GM12874 (cell line): ENCODE measurements at regions not wholly inside any gene's neighbourhood (a gene's known extent, or its start where the extent isn't known, plus 50 kb on each side); places are given as distances from the start of the nearest gene placed in this dataset.

ENCODE experiments used
- TF ChIP-seq, protein P1 (sequence below): IDR thresholded peaks from 2 replicates; pipeline ENCODE4 v1.5.1; 2011; ENCODE audit warnings: low read depth, mild to moderate bottlenecking, control low read depth, low read length, moderate library complexity; ENCODE audit not compliant: insufficient read depth

GRCh38 chr1:199336745-199337640 is 690.5 kb upstream of the NR5A2 start:
- TF ChIP-seq, protein P1, sequence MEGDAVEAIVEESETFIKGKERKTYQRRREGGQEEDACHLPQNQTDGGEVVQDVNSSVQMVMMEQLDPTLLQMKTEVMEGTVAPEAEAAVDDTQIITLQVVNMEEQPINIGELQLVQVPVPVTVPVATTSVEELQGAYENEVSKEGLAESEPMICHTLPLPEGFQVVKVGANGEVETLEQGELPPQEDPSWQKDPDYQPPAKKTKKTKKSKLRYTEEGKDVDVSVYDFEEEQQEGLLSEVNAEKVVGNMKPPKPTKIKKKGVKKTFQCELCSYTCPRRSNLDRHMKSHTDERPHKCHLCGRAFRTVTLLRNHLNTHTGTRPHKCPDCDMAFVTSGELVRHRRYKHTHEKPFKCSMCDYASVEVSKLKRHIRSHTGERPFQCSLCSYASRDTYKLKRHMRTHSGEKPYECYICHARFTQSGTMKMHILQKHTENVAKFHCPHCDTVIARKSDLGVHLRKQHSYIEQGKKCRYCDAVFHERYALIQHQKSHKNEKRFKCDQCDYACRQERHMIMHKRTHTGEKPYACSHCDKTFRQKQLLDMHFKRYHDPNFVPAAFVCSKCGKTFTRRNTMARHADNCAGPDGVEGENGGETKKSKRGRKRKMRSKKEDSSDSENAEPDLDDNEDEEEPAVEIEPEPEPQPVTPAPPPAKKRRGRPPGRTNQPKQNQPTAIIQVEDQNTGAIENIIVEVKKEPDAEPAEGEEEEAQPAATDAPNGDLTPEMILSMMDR, result no peak

- TF ChIP-seq, protein P1, result no peak
These were observed 688.8 kb upstream of the NR5A2 start for GRCh38 chr1:199338760-199339159.

- TF ChIP-seq, protein P1, result no peak
These were observed 675.2 kb upstream of the NR5A2 start for GRCh38 chr1:199352351-199352750.

DNA sequence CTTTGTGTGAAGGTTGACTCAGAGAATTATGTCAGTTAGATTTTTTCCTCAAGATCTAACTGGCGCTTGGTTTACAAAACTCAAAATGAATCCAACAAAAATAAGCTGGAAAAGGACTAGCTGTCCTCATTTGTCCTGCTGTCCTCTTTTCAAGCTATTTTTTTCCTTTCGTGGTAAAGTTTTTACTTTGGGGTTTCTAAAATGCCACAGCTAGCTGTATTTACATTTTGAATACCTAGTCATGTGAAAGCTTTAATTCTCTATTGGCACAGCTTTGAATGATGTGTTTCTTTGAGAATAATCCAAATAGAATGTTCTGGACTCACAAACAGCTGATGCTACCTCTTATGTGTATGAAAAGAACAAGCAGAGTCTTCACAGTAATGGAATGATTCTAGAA is 673.6 kb upstream of the NR5A2 start:
- TF ChIP-seq, protein P1, result no peak

DNA sequence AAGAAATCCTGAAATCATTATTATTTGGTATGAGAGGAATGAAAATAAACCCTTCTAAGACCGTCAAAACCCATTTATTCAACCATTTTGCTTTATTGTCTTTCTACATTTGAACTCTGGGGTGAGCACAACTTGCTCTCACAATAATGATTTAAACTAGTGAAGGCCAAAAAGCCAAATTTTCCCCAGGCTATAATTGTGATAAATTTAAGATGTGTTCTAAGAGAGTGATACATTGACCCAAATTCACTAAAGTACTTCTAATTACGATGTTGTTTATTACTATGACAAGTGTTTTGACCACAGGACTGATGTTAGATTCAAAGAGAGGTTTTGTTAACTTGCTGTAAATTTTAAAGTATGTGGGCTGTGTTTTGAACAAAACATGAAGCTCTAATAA is 670.9 kb upstream of the NR5A2 start:
- TF ChIP-seq, protein P1, result no peak

- TF ChIP-seq, protein P1, result no peak
These were observed 669.9 kb upstream of the NR5A2 start for GRCh38 chr1:199357599-199357998.

GRCh38 chr1:199362996-199363395 is 664.5 kb upstream of the NR5A2 start:
- TF ChIP-seq, protein P1, result no peak
